Central memory CD8-positive, alpha-beta T cell (primary cell): ENCODE measurements at regions not wholly inside any gene's neighbourhood (a gene's known extent, or its start where the extent isn't known, plus 50 kb on each side); places are given as distances from the start of the nearest gene placed in this dataset.

Experiments used
- ATAC-seq: fragments of 150-1000 bp; cut with Tn5 transposase; replicated peaks from 2 replicates; pipeline ENCODE4 v1.10.0; 2022; ENCODE audit warnings: mild to moderate bottlenecking, moderate FRiP score, moderate number of reproducible peaks; ENCODE audit not compliant: poor library complexity, severe bottlenecking; ENCODE audit errors: extremely low read depth
- DNase-seq, 2 donors: peaks; one replicate each; pipeline ENCODE4 v3.0.0; 2021; ENCODE audit warnings: low spot score in 2 of 2
- H3K27ac Mint-ChIP-seq: one replicate; pipeline ENCODE4 v1.8.0; 2022; ENCODE audit warnings: low read depth, mild to moderate bottlenecking, moderate library complexity, mixed read lengths
- H3K27me3 Mint-ChIP-seq: one replicate; pipeline ENCODE4 v1.8.0; 2022; ENCODE audit warnings: mixed read lengths
- H3K36me3 Mint-ChIP-seq: one replicate; pipeline ENCODE4 v1.8.0; 2022; ENCODE audit warnings: mild to moderate bottlenecking, moderate library complexity, mixed read lengths; ENCODE audit not compliant: insufficient read depth
- H3K4me1 Mint-ChIP-seq: one replicate; pipeline ENCODE4 v1.8.0; 2022; ENCODE audit warnings: mixed read lengths
- H3K4me3 Mint-ChIP-seq: one replicate; pipeline ENCODE4 v1.8.0; 2022; ENCODE audit warnings: mild to moderate bottlenecking, moderate library complexity, mixed read lengths
- H3K9me3 Mint-ChIP-seq: one replicate; pipeline ENCODE4 v1.8.0; 2022; ENCODE audit warnings: mixed read lengths

DNA sequence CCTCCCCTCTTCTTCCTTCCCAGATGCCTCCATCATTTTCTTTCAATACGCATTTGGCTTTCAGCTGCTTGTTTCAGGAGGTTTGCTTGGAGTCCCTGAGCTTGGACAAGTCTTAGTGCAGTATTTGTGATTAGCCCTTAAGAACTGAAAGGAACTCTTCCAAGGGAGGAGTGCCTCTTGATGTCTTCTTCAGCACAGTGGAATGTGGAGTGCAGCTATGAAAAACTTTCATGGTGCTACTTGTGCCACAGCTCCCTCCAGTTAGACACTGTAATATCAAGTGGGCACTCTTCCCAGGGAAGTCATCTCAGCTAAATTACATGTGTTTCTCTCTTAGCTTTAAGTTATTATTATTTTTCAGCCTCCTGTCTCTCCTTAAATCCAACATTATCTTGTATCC lies 173.1 kb downstream of the NECTIN3 start:
- Mint-ChIP-seq H3K4me3 (no peak overlapping the region), H3K36me3 (no peaks in the 10 kb centered on the region), H3K27ac (no peak overlapping the region), H3K4me1 (peaks cover 2% of the 10 kb centered on the region), H3K9me3 (peaks cover 6% of the 10 kb centered on the region), H3K27me3 (no peaks in the 10 kb centered on the region)
- no peak for ATAC-seq
- no peak for DNase-seq

GRCh38 chr3:111246967-111247760 lies 175.5 kb downstream of the NECTIN3 start:
- Mint-ChIP-seq H3K9me3 (peaks cover 6% of the 10 kb centered on the region), H3K4me1 (no peaks in the 10 kb centered on the region), H3K36me3 (no peaks in the 10 kb centered on the region), H3K27ac (no peak overlapping the region), H3K27me3 (no peaks in the 10 kb centered on the region), H3K4me3 (no peak overlapping the region)
- no peak for ATAC-seq
- no peak for DNase-seq

- ATAC-seq = no peak
- no peak for DNase-seq
- H3K27ac Mint-ChIP-seq = no peak overlapping the region
- no peaks in the 10 kb centered on the region for H3K36me3 Mint-ChIP-seq
- H3K4me1 Mint-ChIP-seq = peaks cover 2% of the 10 kb centered on the region
- H3K27me3 Mint-ChIP-seq = no peaks in the 10 kb centered on the region
- H3K4me3 Mint-ChIP-seq = no peak overlapping the region
- peaks cover 6% of the 10 kb centered on the region for H3K9me3 Mint-ChIP-seq
These were observed 176.8 kb downstream of the NECTIN3 start for GRCh38 chr3:111248406-111248805.

DNA sequence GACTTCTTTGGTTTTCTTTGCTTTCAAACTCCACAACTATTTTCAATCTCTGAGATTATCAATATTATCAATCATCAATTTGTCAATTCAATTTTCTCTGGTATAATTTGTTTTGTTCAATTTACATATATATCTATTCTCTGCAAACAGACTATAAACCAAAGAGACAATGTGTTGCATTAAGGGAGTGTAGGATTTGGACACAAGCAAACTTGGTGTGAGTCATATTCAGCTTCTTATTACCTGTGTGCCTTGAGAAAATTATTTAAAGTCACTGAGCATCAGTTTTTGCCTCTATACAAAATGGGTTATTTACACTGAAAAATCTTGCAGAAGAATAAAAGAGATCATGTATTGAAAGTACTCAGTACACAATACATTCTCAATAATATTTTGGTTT lies 177.8 kb downstream of the NECTIN3 start:
- Mint-ChIP-seq H3K4me1 (peaks cover 7% of the 10 kb centered on the region), H3K27ac (no peak overlapping the region)
- ATAC-seq = no peak

DNA sequence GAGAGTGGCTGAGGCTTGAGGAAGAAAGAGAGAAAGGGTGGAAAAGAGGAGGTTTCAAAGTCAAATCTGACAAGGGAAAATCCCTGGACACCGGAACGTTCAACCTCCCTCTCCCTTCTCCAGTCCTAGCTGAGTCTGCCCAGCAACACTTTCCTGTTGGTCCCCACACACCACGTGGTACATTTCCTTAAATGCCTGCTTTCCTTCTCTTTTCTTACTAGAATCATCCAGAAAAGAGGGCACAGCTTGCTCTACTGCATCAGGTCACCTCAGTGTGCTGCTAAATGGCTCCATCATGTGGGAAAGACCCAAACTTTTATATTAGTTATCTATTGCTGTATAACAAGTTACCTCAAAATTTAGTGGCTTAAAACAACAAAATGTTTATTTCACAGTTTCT lies 181.2 kb downstream of the NECTIN3 start:
- no peaks in the 10 kb centered on the region for H3K27me3 Mint-ChIP-seq

More for the DNA sequence above, 177.8 kb downstream of the NECTIN3 start:
- H3K27me3 Mint-ChIP-seq = no peaks in the 10 kb centered on the region
- no peak overlapping the region for H3K4me3 Mint-ChIP-seq
- no peak for DNase-seq
- no peaks in the 10 kb centered on the region for H3K36me3 Mint-ChIP-seq
- H3K9me3 Mint-ChIP-seq = no peaks in the 10 kb centered on the region

DNA sequence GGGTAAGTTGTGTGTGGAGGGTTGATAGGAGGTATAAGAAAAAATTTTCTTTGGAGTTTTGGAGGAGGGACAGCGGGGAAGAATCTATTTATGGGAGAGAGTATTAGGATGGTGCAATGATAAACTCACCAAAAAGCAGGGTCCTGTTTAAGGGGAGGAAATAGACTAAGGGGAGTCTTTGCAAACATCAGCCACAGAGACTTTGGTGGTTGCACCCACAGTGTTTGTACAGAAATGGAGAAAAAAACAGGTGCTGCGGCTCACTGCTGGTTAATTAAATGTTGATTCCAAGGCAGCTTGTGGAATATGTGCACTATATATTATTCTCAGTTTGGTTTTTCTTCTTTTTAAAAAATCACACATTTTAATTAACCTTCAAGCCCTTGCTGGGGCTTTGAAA lies 182.1 kb downstream of the NECTIN3 start:
- no peak overlapping the region for H3K27ac Mint-ChIP-seq
- H3K4me1 Mint-ChIP-seq = peaks cover 7% of the 10 kb centered on the region
- no peaks in the 10 kb centered on the region for H3K9me3 Mint-ChIP-seq
- DNase-seq (no peak), ATAC-seq (no peak)
- H3K36me3 Mint-ChIP-seq = no peaks in the 10 kb centered on the region
- no peaks in the 10 kb centered on the region for H3K27me3 Mint-ChIP-seq
- H3K4me3 Mint-ChIP-seq = no peak overlapping the region

More for the DNA sequence above, 181.2 kb downstream of the NECTIN3 start:
- Mint-ChIP-seq H3K36me3 (no peaks in the 10 kb centered on the region), H3K27ac (no peak overlapping the region), H3K9me3 (no peaks in the 10 kb centered on the region), H3K4me3 (no peak overlapping the region), H3K4me1 (peaks cover 7% of the 10 kb centered on the region)
- ATAC-seq (no peak), DNase-seq (no peak)

DNA sequence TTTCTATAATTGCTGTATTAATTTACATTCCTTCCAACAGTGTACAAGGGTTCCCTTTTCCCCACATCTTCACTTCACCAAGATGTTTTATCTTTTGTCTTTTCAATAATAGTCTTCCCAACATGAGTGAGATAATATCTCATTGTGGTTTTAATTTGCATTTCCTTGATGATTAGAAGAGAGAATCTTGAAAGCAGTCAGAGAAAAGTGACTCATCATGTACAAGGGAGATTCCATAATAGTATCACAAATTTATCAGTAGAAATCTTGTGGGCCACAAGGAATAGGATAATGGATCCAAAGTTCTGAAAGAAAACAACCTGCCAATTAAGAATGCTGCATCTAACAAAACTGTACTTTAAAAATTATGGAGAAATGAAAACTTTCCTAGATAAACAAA lies 189.3 kb downstream of the NECTIN3 start:
- Mint-ChIP-seq H3K36me3 (no peaks in the 10 kb centered on the region), H3K4me1 (peaks cover 6% of the 10 kb centered on the region), H3K4me3 (no peak overlapping the region), H3K9me3 (no peaks in the 10 kb centered on the region), H3K27ac (no peak overlapping the region), H3K27me3 (no peaks in the 10 kb centered on the region)
- no peak for DNase-seq
- no peak for ATAC-seq

DNA sequence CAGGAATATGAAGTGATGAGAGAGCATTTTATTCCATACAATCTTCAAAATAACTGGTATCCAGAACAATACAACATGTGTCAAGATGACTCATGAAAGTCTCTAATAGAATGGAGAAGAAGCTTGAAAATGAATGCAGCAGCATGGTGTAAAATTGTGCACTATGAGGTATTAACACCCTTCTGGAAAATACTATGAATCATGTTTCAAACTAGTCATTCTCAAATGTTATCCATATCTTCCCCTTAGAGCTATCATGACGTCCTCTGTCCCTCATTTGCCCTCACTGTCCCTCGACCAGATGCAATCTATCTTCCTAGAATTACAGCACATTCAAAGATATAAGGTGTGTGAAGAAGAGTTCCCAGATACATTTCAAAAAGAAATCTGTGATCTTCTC lies 198.2 kb downstream of the NECTIN3 start:
- DNase-seq (no peak), ATAC-seq (no peak)
- H3K4me3 Mint-ChIP-seq = no peak overlapping the region
- H3K27me3 Mint-ChIP-seq = no peaks in the 10 kb centered on the region
- H3K4me1 Mint-ChIP-seq = no peaks in the 10 kb centered on the region
- H3K27ac Mint-ChIP-seq = no peak overlapping the region
- no peaks in the 10 kb centered on the region for H3K36me3 Mint-ChIP-seq
- peaks cover 6% of the 10 kb centered on the region for H3K9me3 Mint-ChIP-seq

- peaks cover 6% of the 10 kb centered on the region for H3K4me1 Mint-ChIP-seq
- no peaks in the 10 kb centered on the region for H3K27me3 Mint-ChIP-seq
- no peaks in the 10 kb centered on the region for H3K36me3 Mint-ChIP-seq
- H3K9me3 Mint-ChIP-seq = no peaks in the 10 kb centered on the region
- H3K27ac Mint-ChIP-seq = no peak overlapping the region
- no peak overlapping the region for H3K4me3 Mint-ChIP-seq
- DNase-seq (no peak), ATAC-seq (no peak)
These were observed 205.6 kb downstream of the NECTIN3 start for GRCh38 chr3:111277226-111277625.

DNA sequence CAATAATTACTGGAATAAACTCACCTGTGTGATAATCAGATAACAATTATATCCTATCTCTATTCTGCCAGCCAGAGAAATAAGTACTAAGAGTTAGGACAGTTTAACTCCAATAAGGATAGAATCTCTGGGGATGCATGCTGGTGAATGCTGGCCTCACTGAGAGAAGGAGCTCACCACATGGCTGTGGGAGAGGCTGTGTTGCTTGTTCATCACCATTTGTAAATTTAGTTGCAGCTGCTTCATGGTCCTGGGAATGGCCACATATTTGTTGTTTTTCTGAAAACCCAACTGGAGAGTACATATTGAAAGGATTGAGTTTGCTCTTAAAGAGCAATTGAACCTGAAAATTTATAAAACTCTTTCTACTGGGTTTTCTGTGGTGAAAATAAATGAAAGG lies 207.3 kb downstream of the NECTIN3 start:
- Mint-ChIP-seq H3K27ac (no peak overlapping the region), H3K9me3 (no peaks in the 10 kb centered on the region), H3K36me3 (no peaks in the 10 kb centered on the region), H3K4me1 (peaks cover 6% of the 10 kb centered on the region), H3K4me3 (no peak overlapping the region), H3K27me3 (no peaks in the 10 kb centered on the region)
- ATAC-seq (no peak), DNase-seq (no peak)

DNA sequence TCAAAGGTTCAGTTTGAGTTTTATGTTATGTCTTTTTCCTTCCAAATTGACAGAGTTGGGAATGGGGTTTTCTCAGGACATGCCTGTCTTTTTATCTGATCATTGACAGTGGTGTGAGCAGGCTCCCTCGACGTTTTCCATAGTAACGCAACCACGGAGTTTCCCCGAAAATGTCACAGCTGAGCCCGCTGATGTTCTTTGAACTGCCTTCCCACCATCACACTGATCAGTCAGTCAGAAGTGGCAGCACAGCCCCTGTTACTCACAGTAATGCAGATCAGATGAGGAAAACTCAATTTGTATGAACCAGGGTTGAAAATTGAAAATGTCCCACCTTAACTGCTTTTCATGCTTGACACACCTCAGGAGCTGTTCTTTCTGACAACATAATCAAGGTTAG lies 210.4 kb downstream of the NECTIN3 start:
- Mint-ChIP-seq H3K4me3 (no peak overlapping the region), H3K27ac (no peak overlapping the region), H3K36me3 (no peaks in the 10 kb centered on the region), H3K27me3 (no peaks in the 10 kb centered on the region), H3K9me3 (no peaks in the 10 kb centered on the region), H3K4me1 (peaks cover 6% of the 10 kb centered on the region)
- ATAC-seq (no peak), DNase-seq (no peak)

DNA sequence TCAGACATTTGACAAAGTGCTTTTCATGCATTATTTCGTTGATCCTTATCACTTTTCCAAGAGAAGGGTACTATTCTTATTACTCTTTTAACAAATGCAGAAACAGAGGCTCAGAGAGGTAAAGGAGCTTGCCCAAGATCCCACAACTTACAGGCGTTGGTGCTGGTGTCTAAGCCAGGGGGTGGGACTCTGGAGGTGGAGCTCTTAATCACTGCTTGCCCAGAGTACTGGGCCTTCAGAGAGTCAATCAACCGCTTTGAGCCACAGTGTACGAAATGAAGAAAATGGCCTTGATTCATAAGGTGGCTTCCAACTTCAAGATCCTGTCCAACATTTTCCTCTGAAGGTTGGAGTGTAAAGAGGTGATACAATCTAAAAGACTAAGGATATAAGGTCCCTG lies 211.5 kb downstream of the NECTIN3 start:
- no peaks in the 10 kb centered on the region for H3K9me3 Mint-ChIP-seq
- H3K27me3 Mint-ChIP-seq = no peaks in the 10 kb centered on the region
- H3K36me3 Mint-ChIP-seq = no peaks in the 10 kb centered on the region
- ATAC-seq (no peak), DNase-seq (no peak)
- H3K27ac Mint-ChIP-seq = no peak overlapping the region
- H3K4me1 Mint-ChIP-seq = no peaks in the 10 kb centered on the region
- H3K4me3 Mint-ChIP-seq = no peak overlapping the region

DNA sequence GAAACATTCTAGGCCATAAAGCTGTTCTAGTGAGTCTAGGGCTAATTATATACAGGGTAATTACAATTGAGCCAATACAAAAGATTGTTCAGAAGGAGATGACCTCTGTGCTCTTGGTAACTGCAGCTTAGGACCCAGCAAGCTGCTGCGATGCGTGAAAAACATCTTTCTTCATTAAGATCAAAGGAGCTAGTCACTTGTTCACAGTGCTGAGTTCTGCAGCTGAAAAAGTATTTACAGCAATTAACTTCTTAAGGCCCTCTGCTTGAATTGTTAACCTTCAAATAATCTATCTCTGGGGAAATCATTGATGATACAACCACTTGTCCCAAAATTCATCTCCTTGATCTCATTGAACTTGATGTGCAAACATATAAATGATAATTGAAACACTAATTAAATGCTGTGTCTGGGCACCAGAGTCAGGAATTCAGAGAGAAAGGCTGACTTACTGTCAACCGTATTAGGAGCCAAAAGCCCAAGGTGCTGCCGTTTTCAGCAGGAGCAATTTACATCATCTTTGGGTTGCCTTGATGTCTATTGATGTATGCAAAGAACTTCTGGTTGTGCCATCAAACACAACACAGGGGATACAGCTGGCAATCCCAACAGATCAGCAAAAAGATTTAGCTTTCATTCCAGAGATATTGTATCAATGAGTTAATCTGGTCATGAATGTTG lies 213.0 kb downstream of the NECTIN3 start:
- no peaks in the 10 kb centered on the region for H3K9me3 Mint-ChIP-seq
- DNase-seq (no peak), ATAC-seq (no peak)
- H3K27ac Mint-ChIP-seq = no peak overlapping the region
- H3K36me3 Mint-ChIP-seq = no peaks in the 10 kb centered on the region
- H3K4me1 Mint-ChIP-seq = no peaks in the 10 kb centered on the region
- no peaks in the 10 kb centered on the region for H3K27me3 Mint-ChIP-seq
- H3K4me3 Mint-ChIP-seq = no peak overlapping the region
